Fibroblast of the conjunctiva (primary cell): ENCODE measurements at regions not wholly inside any gene's neighbourhood (a gene's known extent, or its start where the extent isn't known, plus 50 kb on each side); places are given as distances from the start of the nearest gene placed in this dataset.
"Not testable (repeated sequence)": the region's sequence is repeated elsewhere in the genome, so short reads cannot be mapped to it uniquely, and the experiment has no call there.

ENCODE experiments used
- DNase-seq: peaks from one replicate; pipeline ENCODE4 v3.0.0-alpha.2; 2010; ENCODE audit warnings: low read depth

GRCh38 chrX:80508083-80508482 is 87.8 kb downstream of the TENT5D start:
- not testable (repeated sequence) for DNase-seq

DNA sequence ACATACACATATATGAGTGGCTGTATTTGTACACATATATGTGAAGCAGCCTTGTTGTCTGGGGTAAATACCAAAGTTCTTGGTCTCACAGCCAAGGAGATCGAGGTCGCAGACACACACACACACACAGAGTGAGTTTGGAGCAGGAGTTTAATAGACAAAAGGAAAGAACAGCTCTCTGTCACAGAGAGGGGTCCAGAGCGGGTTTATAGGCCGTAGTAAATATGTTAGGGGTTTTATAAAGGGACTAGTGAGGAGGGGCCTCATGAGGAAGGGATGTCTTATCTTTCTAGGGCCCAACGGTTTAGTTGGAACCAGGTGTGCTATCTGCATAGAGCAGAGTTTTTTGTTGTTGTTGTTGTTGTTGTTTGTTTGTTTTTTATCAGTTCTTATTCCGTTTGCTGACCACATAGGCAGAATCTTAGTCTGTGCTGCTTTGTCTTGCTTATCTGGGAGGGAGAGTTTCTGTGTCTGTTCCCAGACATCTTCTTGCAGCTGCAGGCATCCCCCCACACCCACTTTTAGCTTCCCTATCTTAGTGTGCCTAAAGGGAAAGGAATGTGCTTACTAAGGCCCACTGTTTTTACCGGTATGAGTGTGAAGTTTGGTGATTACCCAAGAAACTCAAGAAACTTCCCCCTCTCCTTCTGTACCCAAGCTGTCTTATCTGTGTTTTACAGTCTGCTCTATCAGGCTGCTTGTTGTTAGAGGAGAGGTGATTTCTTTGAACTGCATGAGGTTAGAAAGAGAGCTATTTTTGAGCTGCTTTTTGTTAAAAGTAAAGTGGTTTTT is 91.9 kb downstream of the TENT5D start:
- DNase-seq, result no peak

DNA sequence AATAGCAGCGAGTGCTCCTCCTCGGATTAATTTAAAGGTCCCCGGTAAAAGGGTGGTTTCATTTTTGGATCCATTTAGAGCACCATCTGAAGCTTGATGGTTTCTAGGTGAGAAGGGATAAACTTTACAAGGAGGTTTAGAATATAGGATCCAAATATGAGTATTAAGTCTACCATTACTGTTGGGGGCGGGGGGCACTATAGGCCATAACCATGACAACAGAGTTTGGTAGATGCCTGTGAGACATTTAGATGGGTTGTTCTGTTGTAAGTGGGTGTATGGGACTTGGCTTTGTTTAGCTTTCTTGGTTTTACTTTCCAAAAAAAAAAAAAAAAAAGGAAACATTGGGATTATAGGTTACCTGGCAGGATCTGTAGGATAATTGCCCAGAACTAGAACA is 92.7 kb downstream of the TENT5D start:
- no peak for DNase-seq

DNA sequence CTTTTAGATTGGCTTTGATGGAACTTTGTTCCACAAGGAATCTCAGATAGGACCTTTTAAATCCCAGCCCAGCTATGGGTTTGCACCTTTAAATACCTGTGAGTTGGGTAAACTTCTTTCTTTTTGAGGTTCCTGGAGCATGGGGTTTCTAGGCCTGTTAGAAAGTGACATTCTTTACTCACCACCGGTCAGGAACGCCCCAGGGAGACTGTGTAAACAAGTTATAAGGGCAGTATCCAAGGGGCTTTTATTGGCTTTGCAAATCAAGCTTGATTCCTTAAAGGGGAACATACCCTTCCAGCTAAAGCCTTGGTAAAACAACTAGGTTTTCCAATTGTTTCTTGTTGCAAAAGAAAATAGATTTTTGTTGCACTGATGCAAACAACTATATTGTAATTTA is 93.4 kb downstream of the TENT5D start:
- no peak for DNase-seq

GRCh38 chrX:80537096-80537495 is 116.8 kb downstream of the TENT5D start:
- no peak for DNase-seq

DNA sequence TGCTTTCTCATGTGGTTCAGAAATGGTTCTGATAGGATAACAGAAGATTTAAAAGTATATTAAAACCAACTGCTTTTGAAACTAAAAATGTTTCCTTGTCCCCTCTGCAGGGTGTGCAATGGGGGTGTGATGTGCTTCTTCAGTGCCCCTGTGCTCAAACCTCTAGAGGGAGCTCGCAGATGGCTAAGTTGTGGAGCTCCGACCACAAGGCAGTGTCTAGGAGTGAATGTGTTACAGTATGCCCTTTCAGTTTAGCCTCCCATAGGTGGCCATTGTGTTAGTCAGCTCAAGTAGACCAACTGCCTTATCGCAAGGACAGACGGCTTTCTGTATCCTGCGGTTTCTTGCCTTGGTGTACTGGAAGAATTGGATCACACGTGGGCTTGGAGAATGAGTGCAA is 130.5 kb downstream of the TENT5D start:
- DNase-seq, result no peak

GRCh38 chrX:80556148-80556547 is 135.9 kb downstream of the TENT5D start:
- DNase-seq, result no peak

GRCh38 chrX:80572636-80573035 is 152.4 kb downstream of the TENT5D start:
- DNase-seq, result no peak

DNA sequence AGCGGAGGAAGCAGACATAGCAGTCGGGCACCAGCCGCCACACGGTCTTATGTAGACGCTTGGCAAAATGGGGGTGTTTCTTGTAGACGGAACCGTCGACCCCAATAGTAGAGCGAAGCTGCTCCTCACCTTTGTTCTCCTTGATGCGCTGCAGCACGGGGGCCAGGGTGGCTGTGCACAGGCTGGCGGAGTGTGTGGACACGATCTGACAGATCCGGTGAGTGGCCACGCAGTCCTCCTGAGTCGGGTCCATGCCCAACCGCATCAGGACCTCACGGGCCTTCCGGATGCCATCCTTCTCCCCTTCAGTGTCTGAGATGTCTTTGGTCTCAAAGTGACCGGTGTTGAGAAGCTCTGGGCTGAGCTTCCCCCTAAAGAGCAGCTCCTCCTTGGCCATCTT is 153.0 kb downstream of the TENT5D start:
- no peak for DNase-seq

DNA sequence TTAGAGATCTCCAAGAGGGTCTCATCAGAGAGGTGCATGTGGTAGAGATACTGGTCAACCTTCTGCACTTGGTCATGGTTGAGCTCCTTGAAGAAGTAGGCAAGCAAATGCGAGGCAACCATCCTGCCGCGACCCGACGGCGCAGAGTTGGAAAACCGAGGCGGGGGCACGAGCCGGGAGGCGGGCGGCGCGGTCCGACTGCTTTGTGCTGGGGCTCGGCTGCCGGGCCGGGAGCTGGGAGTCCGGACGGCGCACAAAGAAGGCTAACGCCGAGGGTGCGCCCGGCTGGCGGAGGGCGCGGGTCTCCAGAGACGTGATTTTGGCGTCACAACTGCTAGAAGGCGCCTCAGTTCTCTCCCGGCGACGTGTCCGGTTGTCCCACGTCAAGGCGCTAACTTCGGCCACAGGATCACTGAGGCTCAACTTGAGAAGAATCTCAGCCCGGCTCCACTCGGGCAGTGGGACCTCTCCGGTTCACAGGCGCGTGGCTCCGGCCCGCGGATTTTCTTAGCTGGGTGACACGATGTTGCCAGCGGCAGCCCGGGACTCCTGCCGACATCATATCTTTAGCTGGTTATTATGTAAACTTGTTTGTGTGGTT is 154.3 kb downstream of the TENT5D start:
- not testable (repeated sequence) for DNase-seq

DNA sequence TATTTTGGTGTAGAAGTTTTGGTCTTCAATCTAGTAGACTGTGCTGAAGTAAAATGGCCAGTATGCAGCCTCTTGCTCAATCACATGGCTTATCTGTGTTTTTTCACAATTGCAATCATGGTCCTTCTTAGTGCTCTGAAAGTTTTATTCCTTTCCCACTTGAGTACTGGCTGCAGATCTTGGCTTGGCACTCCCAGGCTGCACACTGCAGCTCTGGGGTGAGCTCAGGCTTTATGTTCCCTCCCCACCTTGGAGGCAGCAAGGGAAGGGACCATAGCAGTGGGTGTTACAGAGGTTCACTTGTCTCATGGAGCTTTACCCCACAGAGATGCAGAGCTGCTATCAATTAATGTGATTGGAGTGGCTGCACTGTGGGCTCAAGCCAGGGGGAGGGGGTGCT is 156.0 kb downstream of the TENT5D start:
- DNase-seq, result no peak

GRCh38 chrX:80576806-80577533 is 156.7 kb downstream of the TENT5D start:
- no peak for DNase-seq

DNA sequence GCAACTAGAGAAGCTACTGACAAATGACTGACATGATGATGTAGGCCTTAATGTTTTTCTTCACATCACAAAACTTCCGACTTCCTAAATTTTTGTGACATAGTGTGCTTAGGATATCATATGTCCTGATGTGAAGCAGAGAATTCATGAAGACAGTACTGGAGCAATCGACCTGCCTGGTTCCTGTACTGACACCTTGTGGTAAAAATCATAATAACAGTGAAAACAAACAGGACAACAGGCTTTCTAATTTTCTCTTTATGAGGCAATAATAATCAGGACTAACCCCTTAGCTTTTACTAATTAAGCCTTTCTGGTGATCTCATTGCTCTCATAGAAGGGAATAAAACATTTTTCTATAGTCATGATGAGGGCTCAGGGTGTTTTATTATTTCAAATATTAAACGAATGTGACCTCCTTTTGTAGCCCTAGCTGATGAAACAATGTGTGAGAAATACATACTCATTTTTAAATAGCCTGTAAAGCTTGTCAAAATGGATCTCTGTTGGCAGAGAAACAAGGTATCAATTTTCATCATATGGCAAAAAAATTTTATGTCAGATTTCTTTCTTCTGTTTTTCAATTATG is 158.4 kb downstream of the TENT5D start:
- DNase-seq, result peak; percentile 0

DNA sequence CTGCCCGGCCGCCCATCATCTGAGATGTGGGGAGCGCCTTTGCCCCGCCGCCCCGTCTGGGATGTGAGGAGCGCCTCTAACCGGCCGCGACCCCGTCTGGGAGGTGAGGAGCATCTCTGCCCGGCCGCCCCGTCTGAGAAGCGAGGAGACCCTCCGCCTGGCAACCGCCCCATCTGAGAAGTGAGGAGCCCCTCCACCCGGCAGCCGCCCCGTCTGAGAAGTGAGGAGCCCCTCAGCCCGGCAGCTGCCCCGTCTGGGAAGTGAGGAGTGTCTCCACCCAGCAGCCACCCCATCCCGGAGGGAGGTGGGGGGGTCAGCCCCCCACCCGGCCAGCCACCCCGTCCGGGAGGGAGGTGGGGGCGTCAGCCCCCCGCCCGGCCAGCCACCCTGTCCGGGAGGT is 170.7 kb downstream of the TENT5D start:
- DNase-seq, result not testable (repeated sequence)

DNA sequence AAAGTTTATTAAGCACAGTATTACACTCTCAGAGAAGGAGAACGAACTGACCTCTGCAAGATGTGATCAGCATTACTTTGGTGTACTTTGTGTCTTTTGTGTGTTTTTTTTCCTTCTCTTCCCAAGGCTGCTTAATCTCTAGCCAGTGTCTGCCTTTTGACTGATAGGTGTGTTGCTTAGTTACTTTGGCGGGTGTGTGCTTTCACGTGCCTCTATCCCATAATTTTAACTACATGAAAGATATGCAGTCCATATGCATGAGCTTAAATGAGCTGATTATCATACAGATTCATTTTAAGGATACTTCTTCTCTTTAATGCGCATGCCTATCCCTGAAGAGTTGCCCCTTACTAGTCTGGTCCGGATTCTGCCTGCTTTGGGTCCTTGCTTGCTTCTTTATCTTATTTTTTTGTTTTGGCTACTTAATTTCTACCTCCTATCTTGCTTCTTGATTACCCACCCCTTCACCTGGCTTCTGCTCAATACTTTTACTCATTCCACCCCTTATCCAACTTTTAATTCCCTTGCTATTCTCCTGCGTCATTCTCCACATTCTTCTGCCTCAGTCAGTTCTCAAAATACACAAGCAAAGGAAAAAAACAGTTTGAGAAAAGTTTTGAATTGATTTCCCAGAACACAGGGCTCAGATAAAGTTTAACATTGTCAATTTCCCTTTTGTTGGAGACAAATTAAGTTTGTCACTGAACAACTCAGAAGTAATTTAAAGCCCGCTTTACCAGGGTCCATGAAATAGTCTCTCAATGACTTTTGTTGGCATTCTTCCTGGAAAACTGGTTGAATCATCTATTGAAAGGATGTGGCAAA is 182.0 kb downstream of the TENT5D start:
- no peak for DNase-seq
